ENCODE measurements at regions not wholly inside any gene's neighbourhood (a gene's known extent, or its start where the extent isn't known, plus 50 kb on each side); places are given as distances from the start of the nearest gene placed in this dataset.

- TF ChIP-seq REST (IDR thresholded peaks at IDR 0.05) = no peak
- no peak for TF ChIP-seq EP300 (IDR thresholded peaks at IDR 0.05)
These were observed 91.2 kb upstream of the KAZN start (continued) for GRCh38 chr1:14507262-14507661.

- FAIRE-seq = no peak
These were observed 89.9 kb upstream of the KAZN start for GRCh38 chr1:14508613-14509012.

More at GRCh38 chr1:14508613-14509012, 89.9 kb upstream of the KAZN start:
- TF ChIP-seq HDAC2 (IDR thresholded peaks at IDR 0.05) = no peak
- no peak for TF ChIP-seq JUN (IDR thresholded peaks at IDR 0.05)
- TF ChIP-seq REST (IDR thresholded peaks at IDR 0.05) = no peak
- no peak for TF ChIP-seq HOXB5 (CRISPR knock-in tag; IDR thresholded peaks at IDR 0.05)
- TF ChIP-seq HMGXB4 (CRISPR knock-in tag; IDR thresholded peaks at IDR 0.05; ENCODE audit: borderline replicate concordance) = no peak
- no peak for TF ChIP-seq GATA3 (IDR thresholded peaks at IDR 0.05; ENCODE audit: borderline replicate concordance)
- no peak for TF ChIP-seq HOXB13 (CRISPR knock-in tag; IDR thresholded peaks at IDR 0.05; ENCODE audit: low read depth)
- TF ChIP-seq HOXA7 (CRISPR knock-in tag; IDR thresholded peaks at IDR 0.05) = no peak
- TF ChIP-seq BCL3 (IDR thresholded peaks at IDR 0.05) = no peak
- TF ChIP-seq NPAS2 (CRISPR knock-in tag; IDR thresholded peaks at IDR 0.05; ENCODE audit: borderline replicate concordance) = no peak
- TF ChIP-seq KDM1A (IDR thresholded peaks at IDR 0.05; ENCODE audit: low read depth) = no peak
- no peak for TF ChIP-seq POLR2A (IDR thresholded peaks at IDR 0.05; ENCODE audit: low read length)
- no peak for TF ChIP-seq EP300 (IDR thresholded peaks at IDR 0.05)
- TF ChIP-seq RNF2 (IDR thresholded peaks at IDR 0.05; ENCODE audit: borderline replicate concordance, low read depth) = no peak
- 24% methylated on average over 6 of the region's 6 CpGs for WGBS (ENCODE audit: missing lambda C conversion rate)
- H3K4me3 ChIP-seq = no peak overlapping the region
- CTCF ChIA-PET = no interaction called here
- POLR2A ChIA-PET = no interaction called here
- no peak for ATAC-seq
- no peak overlapping the region for H3K27ac ChIP-seq
- H3K4me2 ChIP-seq = no peak overlapping the region
- no peaks in the 10 kb centered on the region for H3K4me1 ChIP-seq
- no peak for DNase-seq (ENCODE audit: low read depth in 1 of 2, low spot score in 1 of 2)
- no peaks in the 10 kb centered on the region for H3K9me3 ChIP-seq
